Fibroblast of skin of abdomen (primary cell): ENCODE measurements at regions not wholly inside any gene's neighbourhood (a gene's known extent, or its start where the extent isn't known, plus 50 kb on each side); places are given as distances from the start of the nearest gene placed in this dataset.
A peak's percentile ranks its signal among the peaks of the same experiment; 100 is the strongest.

Experiments
- DNase-seq: peaks from one replicate; pipeline ENCODE4 v3.0.0-alpha.2; 2013

DNA sequence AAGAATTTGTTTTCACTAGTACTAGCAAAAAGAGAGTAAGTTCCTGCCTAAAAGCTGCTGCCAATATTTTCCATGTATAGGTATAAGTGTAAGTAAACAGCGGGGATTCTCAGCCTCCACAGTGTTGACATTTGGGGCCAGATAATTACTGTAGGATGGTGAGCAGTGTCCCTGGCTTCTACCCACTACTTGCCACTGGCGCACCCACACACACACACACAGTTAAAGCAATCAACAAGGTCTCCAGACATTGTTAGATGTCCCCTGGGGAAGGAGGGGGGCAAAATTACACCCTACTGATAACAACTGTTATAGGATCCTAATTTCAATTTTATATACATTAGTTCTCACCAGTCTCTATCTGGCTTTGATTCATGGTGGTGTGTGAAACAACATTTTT lies 417.0 kb upstream of the PSMD7 start:
- DNase-seq: no peak

DNA sequence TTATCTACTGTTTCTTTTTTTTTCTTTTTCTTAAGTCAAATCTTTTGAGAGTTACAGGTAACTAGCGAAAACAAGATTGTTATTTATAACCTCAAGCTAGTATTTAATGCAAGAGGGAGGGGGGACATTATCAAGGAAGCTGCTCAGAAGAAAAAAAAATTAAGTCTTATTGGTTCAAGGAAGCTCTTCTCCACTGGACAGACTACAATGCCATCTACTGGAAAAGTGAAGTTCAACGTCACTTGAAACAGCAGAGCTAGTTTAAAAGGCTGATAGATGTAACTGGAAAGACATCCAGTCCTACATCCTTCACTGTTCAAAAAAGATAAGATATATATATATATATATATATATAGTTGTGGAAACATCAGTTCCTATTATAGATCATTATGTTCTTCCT lies 418.0 kb upstream of the PSMD7 start:
- DNase-seq: peak; percentile 68

DNA sequence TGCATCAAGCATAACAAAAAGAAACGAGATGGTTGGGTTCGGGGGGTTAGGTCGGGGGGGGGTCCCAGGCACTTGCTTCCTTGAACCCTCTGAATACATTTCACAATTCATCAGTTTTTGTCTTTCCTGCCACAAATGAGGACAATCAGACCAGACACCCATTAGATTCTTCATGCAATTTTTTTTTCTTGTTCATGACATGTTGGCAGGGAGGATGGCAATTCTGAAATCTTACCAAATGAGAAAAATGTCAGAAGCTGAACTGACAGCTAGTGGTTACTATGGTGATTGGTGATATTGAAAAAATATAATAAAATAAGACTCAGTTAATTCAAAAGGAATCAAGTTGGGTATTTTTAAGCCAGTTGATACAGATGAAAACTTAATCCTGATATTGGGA lies 419.5 kb upstream of the PSMD7 start:
- no peak for DNase-seq

DNA sequence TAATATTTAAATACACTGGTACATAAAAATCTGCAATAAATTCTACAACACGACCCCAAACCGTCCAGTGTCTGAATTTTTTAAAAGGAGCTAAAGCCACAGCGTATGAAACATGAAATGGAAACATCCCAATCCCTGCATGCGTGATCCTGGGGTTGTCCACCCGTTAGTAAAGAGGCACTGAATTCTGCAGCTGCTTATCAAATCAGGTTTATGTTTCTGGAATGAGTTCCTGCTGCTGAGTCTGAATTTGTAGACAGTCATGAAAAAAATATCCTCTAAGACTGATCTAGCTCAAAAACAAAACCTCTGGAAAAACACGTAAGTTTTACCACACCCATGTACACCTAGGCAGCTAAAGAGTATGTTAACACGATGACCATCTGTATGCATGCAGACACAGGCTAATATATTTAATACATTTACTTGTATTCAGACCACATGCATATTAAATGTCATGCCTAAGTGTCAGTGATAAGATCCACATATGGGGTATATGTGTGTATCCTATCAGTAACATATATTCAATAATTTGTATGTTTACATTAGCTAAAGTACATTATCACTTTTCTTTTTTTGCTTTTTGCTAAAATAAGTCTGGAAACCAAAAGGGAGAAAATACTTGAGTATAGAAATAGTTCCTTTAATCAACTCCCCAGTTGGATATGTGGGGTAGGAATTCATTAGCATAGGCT lies 420.5 kb upstream of the PSMD7 start:
- DNase-seq: no peak

DNA sequence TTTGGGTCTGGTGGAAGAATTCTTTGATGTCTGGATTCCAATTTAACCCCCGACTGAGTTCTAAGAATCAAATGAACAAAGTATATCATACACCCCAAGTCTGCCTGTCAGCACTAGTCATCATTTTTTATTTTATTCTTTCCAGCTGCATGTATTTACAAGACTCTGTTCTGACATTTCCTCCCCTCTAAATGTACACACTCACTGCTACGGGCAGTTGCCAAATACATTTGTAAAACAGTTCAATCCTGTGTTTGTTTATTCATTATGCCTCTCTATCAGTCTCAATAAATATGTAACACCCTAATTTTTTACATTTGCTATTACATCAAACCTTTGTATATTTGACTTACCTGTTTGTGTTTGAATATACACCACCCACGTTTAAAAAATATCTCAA lies 422.3 kb upstream of the PSMD7 start:
- no peak for DNase-seq

- no peak for DNase-seq
These were observed 423.0 kb upstream of the PSMD7 start for GRCh38 chr16:73873643-73874042.

DNA sequence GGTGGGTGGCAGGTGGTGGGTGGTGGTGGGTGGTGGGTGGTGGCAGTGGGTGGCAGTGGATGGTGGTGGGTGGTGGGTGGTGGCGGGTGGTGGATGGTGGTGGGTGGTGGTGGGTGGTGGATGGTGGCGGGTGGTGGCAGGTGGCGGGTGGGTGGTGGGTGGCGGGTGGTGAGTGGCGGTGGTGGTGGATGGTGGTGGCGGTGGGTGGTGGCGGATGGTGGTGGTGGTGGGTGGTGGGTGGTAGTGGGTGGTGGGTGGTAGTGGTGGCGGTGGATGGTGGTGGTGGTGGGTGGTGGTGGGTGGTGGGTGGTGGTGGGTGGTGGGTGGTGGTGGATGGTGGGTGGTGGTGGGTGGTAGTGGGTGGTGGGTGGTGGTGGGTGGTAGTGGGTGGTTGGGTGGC lies 423.8 kb upstream of the PSMD7 start:
- DNase-seq: no peak

DNA sequence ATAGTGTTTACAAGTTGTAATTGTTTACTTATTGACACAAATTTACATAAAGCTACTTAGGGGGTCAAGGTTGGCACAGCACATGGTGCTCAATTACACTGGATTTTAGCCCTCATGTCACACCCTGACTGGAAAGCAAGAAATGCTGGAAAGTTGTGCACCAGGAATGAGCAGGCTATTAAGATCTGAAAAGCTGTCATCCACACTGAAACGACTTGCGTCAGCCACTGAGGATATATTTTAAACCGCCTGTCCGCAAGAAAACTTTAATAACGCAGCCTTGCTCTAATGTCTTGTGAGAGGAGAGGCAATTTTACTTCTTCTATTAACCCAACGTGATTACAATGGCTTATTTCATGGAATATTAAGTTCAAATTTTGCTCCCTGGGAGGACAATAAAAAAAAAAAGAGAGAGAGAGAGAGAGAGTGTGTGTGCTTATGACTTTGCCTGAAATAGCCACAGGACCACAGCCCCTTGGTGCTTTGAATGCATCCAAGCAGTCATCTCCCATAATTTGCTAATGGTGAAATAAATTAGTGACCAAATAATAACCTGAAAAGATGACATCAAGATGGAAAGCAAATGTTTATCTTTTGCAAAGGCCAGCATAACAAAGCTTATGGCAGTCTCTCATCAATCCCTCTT lies 425.4 kb upstream of the PSMD7 start:
- no peak for DNase-seq

DNA sequence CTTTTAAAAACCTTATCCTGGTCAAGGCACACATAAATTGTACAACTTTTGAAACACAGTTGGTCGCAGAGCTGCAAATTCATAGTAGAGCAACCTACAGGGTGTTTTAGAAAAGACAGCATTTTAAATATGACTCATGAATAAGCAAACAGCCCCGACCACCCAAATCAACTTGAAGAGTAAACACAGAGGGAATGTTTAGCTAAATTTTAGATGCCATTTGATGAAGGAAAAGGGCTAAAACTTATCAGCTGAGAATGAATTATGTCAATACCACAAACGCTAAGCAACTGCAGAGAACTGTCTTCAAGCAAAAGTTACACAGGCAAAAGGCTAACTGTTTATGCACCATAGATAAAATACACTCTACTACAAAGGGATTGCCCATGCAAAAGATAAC lies 427.5 kb upstream of the PSMD7 start:
- DNase-seq: no peak

DNA sequence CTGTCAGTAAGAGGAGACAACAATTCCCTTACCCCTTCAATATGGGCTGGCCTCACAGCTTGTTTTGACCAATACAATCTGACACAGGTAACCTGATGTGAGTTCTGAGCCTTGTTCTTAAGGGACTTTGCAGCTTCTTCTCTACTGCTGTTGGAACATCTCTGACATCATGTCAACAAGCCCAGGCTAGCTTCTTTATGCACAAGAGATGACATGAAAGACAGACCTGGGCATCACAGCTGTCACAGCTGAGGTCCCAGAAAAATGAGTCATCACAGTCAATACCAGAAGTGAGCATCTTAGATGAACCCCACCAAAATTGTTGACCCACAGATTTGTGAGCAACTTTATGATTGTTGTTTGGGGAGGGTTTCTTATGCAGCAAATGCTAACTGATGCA lies 431.7 kb upstream of the PSMD7 start:
- no peak for DNase-seq

- DNase-seq: no peak
These were observed 438.3 kb upstream of the PSMD7 start for GRCh38 chr16:73858326-73858725.

- no peak for DNase-seq
These were observed 442.6 kb upstream of the PSMD7 start for GRCh38 chr16:73853968-73854367.

DNA sequence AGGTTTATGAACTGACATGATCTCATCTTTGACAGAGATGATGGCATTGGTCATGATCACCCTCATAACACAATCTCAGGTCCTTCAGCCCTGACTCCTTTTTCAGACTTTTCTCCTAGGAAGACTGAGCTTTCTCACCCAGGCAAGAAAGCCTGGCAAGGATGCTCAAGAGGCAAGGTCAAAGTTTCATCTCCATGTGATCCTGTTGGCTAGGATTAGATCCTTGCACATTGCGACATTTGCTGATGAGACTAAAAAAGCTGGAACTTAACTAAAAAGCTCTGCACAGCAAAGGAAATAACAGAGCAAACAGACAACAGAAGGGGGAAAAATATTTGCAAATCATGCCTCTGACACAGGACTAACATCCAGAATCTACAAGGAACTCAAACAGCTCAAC lies 444.1 kb upstream of the PSMD7 start:
- no peak for DNase-seq

GRCh38 chr16:73848993-73849392 lies 447.6 kb upstream of the PSMD7 start:
- no peak for DNase-seq

GRCh38 chr16:73847090-73847489 lies 449.5 kb upstream of the PSMD7 start:
- no peak for DNase-seq

DNA sequence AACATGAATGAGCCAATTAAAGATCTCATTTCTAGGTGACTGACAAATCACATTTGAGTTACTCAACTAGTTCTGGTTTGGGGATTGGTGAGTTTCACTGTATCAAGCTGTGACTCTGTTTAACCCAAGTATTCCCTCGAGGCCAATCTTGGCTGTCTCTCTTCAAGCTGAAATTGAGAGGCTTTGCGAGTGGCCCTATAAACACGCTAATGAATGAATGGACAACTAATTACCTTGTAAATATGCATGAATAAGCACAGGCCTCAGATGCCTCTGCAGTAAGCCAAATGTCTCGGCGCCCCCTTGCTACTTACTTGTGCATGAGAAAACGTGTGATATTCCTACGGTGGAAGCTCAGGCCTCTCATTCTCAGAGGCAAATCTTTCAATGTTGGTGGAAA lies 450.3 kb upstream of the PSMD7 start:
- no peak for DNase-seq

GRCh38 chr16:73846007-73846330 lies 450.6 kb upstream of the PSMD7 start:
- DNase-seq: no peak

DNA sequence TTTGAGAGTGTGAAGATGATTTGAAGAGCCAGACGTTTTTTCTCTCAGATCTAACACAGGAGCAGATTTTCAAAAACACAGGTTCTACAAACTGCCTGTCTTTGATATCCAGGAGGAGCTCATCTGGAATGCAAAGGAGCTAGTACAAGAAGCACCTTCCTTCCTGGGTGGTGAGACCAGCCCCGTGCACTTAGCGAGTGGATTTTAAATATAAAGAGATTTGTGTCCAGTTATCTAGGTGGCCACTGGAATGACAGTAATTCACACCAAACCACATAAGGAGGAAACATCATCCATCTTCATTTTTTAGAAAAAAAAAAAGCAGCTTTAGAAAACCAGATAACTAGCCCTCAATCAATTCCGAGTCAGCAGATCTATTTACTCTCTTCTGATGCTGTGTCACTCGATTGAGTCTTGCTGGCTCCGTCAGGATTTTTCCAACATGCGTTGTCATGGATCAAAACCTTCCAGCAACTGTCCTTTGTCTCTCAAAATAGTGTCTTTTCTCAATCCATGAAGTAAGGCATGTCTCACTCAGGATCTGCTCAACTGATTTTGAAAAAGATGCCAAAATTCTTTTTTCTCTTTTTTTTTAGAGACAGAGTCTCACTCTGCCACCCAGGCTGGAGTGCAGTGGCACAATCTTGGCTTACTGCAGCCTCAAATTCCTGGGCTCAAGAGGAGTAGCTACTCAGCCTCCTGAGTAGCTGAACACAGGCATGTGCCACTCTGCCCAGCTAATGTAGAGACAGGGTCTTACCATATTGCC lies 451.2 kb upstream of the PSMD7 start:
- no peak for DNase-seq

- no peak for DNase-seq
These were observed 455.9 kb upstream of the PSMD7 start for GRCh38 chr16:73840728-73841127.

DNA sequence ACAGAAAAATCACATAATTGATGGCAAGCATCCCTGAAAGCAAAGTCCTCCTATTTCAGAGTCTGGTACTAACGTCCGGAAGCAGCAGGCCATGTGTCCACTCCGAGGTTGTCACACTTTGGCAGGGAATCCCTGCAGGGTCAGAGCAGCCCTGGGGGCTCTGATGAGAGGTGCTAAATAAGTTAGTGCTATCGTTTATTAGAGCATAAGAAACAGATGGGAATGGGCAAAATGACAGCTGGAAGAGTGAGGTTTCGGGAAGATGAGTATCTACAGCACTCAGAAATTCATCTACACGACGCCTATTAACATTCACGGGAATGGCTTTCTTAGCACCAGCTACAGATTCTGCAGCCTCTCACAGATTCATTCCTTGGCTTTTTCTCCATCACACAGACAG lies 465.4 kb upstream of the PSMD7 start:
- no peak for DNase-seq

GRCh38 chr16:73823205-73823849 lies 473.3 kb upstream of the PSMD7 start:
- DNase-seq: no peak

DNA sequence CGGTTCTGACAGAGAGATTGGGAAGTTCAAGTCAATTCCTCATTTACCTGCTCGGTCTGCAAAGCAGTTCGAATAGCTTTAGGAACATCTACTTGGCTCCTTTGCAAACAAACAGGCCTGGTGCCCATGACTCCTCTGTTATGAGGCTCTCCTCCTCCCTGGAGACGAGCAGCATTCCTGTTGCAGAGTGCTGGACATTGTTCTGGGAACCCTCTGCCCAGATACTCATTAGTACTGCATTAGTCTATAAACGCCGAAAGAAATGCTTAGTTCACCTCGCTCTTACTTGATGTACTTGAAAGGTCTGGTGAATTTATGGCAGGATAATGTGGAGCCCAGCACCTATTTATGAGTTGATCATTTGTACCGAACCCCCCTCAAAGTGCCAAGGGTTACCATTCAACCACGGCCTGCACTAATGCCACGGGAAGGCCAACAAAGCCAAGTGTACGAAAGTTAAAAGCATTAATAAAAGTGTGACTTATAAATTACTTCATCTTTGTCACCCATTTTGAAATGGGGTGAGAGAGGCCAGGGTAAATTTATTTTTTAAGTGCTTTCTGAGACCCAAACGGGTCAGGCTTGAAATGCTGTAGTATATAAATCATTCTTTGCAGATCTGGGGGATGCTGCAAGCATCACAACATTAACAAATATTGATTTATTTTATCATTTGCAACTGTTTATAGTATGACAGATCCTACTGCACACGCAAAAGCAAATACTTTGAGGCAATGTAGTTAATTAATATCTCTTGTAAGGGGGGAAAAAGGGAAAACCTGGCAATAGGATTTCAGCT lies 478.9 kb upstream of the PSMD7 start:
- DNase-seq: no peak

GRCh38 chr16:73813527-73813926 lies 483.1 kb upstream of the PSMD7 start:
- no peak for DNase-seq
